HG02840 (cell line): ENCODE measurements at regions not wholly inside any gene's neighbourhood (a gene's known extent, or its start where the extent isn't known, plus 50 kb on each side); places are given as distances from the start of the nearest gene placed in this dataset.

ENCODE experiments used
- ATAC-seq: cut with Tn5 transposase; IDR thresholded peaks from one replicate; pipeline ENCODE4 v1.9.1; 2021; ENCODE audit warnings: mild to moderate bottlenecking, moderate library complexity, moderate number of reproducible peaks; ENCODE audit not compliant: unreplicated experiment, low FRiP score

DNA sequence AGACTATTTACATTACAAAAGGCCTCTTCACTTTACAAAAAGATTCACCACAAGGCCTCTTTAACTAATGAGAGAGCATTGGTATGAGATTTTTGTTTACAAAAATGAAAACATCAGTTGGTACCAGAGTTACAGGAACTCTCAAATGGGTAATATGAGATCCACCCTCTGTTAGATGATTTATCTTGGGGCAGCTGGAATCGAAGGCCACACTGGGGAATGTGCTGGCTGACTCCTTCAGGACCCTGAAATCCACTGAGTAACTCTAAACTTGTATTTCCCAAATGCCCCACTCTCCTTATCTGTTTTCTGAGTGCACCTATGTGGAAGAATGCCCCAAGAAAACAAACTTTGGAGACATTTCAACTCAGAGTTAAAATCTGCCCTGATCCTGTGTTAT is 232.9 kb upstream of the F9 start:
- ATAC-seq: no peak

DNA sequence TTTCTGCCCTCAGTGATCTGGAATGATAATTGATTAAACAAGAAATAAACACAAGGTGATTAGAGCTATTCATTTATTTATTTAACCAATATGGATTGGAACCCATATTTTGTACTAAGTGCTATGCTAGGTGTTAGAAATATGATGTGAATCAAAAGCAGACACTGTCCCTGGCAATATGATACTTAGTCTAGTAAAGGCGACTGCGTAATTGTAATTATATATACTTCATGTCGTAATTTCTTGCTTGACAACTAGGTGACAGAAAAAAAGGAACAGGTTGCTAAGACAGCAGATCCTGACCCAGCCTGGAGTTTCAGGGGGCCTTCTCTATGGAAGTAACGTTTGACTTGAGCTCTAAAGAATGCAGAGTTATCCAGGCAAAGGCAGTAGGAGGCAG is 236.5 kb upstream of the F9 start:
- no peak for ATAC-seq

GRCh38 chrX:139290310-139290709 is 240.2 kb upstream of the F9 start:
- no peak for ATAC-seq

DNA sequence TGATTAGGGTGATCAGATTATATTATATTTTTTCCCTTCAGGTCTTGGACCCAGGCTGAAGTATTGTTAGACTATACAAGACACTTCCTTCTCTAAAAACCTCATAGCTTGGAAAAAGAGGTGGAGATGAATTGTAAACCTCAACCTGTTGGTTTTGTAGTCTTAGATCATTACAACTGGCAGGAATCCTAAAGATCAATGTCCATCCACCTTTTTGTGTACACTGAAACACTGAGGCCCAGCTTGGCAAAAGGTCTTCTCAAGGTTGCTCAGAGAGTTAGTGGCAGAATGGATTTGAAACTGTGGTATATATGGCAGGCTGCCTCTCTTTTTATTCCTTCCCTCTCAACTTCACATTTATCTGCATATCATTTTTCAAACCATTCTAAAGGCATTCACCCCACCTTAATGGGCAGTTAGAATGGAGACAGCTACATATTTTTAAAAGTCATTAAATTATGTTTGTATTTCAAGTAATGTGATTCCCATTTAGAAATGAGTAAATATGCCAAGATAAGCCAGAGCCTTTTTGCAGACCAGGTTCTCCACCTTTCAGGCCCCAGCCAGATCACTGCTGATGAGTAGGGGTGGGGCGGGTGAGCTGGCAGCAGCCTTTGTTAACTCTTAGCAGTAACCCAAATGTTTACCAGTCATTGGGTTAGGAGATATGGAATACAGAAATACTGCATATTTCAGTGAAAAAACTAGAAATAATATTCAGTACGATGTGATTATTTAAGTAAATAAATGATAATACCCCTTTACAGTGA is 243.2 kb upstream of the F9 start:
- no peak for ATAC-seq

GRCh38 chrX:139286342-139286741 is 244.2 kb upstream of the F9 start:
- ATAC-seq: no peak

- no peak for ATAC-seq
These were observed 262.7 kb upstream of the F9 start for GRCh38 chrX:139267851-139268250.

- no peak for ATAC-seq
These were observed 284.2 kb upstream of the F9 start for GRCh38 chrX:139246295-139246694.

DNA sequence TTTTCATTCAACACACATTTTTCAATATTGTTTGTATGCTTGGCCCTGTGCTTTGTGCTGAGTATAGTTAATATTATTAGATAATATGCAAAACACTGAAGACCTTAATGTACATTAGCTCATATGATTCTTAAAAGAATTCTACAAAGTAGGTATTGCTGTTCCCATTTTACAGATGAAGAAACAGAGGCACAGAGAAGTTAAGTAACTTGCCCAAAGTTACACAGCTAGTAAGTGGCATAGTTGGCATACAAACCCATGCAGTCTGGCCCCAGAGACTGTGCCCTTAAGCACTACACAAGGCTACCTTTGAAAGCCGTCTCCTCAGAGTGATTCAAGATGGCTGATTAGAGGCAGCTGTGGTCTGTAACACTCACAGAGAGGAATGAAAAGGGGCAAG is 293.4 kb upstream of the F9 start:
- ATAC-seq: no peak

GRCh38 chrX:139234898-139235297 is 295.6 kb upstream of the F9 start:
- ATAC-seq: no peak

- no peak for ATAC-seq
These were observed 305.4 kb upstream of the F9 start for GRCh38 chrX:139224953-139225665.

- ATAC-seq: no peak
These were observed 307.9 kb upstream of the F9 start for GRCh38 chrX:139222511-139223200.

- no peak for ATAC-seq
These were observed 317.3 kb upstream of the F9 start for GRCh38 chrX:139213241-139213709.

GRCh38 chrX:139211568-139212182 is 318.9 kb upstream of the F9 start:
- ATAC-seq: no peak

DNA sequence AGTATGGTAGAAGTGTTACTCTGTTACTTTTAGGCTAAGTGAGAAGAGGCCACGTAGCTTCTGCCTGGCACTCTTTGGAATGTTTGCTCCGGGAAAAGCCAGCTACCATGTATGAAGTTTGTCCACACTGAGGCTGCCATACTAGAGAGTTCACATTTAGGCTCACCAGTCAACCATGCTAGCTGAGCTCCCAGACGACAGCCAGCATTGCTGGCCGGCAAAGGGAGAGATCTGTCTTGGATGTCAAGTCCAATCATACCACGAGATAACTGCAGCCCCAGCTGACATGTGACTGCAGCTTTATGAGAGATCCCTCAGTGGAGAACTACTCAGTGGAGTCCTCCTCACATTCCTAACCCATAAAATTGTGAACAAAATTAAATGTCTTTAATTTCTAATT is 321.2 kb upstream of the F9 start:
- ATAC-seq: no peak

- no peak for ATAC-seq
These were observed 322.9 kb upstream of the F9 start for GRCh38 chrX:139207655-139208054.

DNA sequence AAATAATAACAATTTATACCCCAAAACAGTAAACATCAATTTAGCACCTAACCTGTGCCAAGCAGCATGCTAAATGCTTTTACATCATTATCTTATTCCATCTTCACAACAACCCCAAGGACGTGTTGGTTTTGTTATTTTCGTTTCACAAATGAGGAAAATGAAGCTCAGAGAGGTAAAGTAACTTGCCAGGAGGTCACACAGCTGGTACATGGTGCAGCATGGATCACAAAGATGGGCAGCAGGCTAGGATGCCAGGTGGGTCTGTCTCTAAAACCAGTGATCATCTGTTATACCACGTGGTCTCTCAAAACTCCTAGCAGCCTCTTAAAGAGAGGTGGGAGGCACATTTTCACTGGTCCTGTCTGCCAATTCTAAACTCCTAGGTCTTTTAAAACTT is 323.6 kb upstream of the F9 start:
- no peak for ATAC-seq

DNA sequence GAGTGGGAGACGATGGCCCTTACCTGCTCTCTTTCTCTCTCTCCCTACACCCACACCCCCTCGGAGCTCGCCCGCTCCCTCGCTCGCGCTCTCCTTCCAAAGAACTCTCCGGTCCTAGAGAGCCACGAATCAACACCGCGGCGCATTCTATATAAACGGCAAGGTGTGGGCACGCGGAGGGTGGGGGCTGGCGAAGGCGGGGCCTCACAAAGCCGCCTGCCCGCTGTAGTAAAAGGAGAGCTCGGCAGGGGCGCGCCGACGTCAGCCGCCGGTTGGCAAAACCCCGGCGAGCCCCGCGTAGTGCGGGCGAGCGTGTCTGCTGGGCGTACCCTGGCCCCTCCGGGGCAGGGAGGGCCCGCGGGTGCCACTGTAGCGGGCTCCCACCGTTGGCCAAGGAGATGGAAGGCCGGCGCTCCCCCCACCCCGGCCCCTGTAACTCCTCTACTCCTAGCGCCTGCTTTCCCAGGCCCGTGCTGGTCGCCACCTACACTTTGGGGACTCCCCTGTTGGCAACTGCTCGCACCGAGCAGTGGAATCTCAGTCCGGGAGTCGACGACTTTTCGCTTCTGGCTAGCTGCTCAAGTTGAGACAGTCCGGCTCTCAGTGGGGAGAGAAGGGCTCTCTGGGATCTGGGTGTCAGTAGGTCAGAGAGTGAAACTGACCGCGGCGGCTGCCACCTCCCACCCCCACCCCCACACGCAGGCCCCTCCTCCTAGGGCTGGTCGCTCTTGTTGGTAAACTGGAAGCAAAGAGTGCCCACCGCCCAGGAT is 325.5 kb upstream of the F9 start:
- no peak for ATAC-seq

GRCh38 chrX:139204571-139204897 is 326.0 kb upstream of the F9 start:
- ATAC-seq: no peak

DNA sequence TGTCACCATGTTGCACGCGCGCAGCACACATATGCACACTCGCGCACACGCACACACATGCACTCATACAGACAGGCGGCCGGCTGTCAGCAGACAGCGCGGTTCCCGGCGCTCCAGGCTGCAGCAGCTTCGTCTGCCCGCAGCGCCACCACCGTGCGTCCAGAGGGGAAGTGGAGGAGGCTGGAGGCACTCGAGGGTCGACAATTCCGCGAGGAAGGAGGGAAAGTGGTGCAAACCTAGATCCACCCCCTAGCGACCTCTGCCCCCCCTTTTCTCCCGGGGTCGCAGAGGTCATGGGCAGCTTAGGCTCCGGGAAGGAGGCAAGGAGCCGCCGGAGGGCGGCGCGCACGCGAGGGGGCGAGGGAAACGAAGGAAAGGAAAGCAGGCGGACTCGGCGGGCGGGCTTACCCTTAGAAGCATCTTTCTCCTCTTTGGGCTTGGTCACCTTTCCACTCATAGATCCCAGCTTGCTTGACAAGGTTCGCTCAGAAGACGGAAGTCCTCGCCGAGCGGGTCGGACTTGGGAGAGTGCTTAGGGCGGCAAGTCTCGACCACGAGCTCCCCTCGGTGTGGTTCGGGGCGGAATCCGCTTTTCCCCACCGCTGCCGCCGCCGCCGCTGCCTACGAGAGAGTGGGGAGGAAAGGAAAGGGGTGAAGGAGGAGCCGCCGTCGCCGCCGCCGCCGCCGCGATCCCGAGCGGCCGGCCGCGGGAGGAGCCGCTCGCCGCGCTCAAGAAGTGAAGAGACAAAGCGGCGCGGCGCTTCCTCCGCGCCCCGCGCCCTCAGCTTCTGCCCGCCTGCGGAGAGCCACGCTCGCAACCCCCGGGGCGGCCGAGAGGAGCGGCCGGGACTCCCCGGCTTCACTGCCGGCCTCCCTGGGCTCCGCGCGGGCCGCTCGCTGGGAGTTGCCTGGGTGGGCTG is 326.6 kb upstream of the F9 start:
- no peak for ATAC-seq
